H1 (cell line): ENCODE measurements at regions not wholly inside any gene's neighbourhood (a gene's known extent, or its start where the extent isn't known, plus 50 kb on each side); places are given as distances from the start of the nearest gene placed in this dataset.

Source experiments
- CTCF ChIA-PET: fragments of 300-600 bp; sonication (Branson Sonifier 250); formaldehyde crosslinking; loops from one replicate; lab custom pipeline; 2021; ENCODE audit not compliant: partially characterized antibody; lab: Charles Lee
- POLR2A ChIA-PET: fragments of 300-600 bp; sonication (Branson Sonifier 250); formaldehyde crosslinking; loops from one replicate; lab custom pipeline; 2021; ENCODE audit warnings: inconsistent platforms; ENCODE audit not compliant: partially characterized antibody; lab: Charles Lee
- DNase-seq, 2 experiments: peaks; one replicate each; pipeline versions ENCODE4 v3.0.0 to v3.0.0-alpha.2; 2010 to 2022; ENCODE audit warnings: low spot score in 2 of 2, low read depth in 1 of 2, mixed read lengths in 1 of 2
- FAIRE-seq: peaks from 2 replicates; lab custom pipeline; 2011; peaks lifted over from hg19 to GRCh38; lab: Jason Lieb, UNC
- H2AFZ ChIP-seq: 2 replicates; pipeline ENCODE4 v1.8.1; 2012; ENCODE audit warnings: low read length, inconsistent platforms
- H2AK5ac ChIP-seq: 2 replicates; pipeline ENCODE4 v1.6.1; 2013; ENCODE audit warnings: low read depth, low read length
- H2BK120ac ChIP-seq: replicated peaks from 2 replicates; pipeline ENCODE3; 2013; ENCODE audit warnings: low read depth, low read length, inconsistent platforms
- H2BK12ac ChIP-seq: 2 replicates; pipeline ENCODE4 v1.6.1; 2013; ENCODE audit warnings: low read depth, low read length
- H2BK15ac ChIP-seq: 2 replicates; pipeline ENCODE4 v1.6.1; 2013; ENCODE audit warnings: low read length
- H2BK20ac ChIP-seq: 2 replicates; pipeline ENCODE4 v1.6.1; 2013; ENCODE audit warnings: low read length
- H2BK5ac ChIP-seq: 2 replicates; pipeline ENCODE4 v1.6.1; 2013; ENCODE audit warnings: low read depth, low read length
- H3K14ac ChIP-seq: 2 replicates; pipeline ENCODE4 v1.6.1; 2013; ENCODE audit warnings: inconsistent platforms; ENCODE audit not compliant: insufficient read length
- H3K18ac ChIP-seq: 2 replicates; pipeline ENCODE4 v1.6.1; 2013; ENCODE audit warnings: low read length; ENCODE audit errors: extremely low read depth
- H3K23ac ChIP-seq: 2 replicates; pipeline ENCODE4 v1.6.1; 2013; ENCODE audit warnings: inconsistent platforms; ENCODE audit not compliant: insufficient read length
- H3K23me2 ChIP-seq: 2 replicates; pipeline ENCODE4 v1.6.1; 2013; ENCODE audit warnings: low read depth, low read length
- H3K27ac ChIP-seq: 2 replicates; pipeline ENCODE4 v1.6.1; 2011; ENCODE audit warnings: low read depth, low read length, inconsistent platforms
- H3K27me3 ChIP-seq, 4 experiments: replicated peaks in 1 of 4; 1 replicate in 1 of 4; 2 replicates in 3 of 4; pipeline versions ENCODE4 v1.6.1 to v1.8.1; 2011 to 2013; ENCODE audit warnings: low read length in 3 of 4, mild to moderate bottlenecking in 3 of 4, inconsistent platforms in 2 of 4, mixed read lengths in 2 of 4, moderate library complexity in 1 of 4; ENCODE audit not compliant: control insufficient read depth in 3 of 4, insufficient read depth in 3 of 4; ENCODE audit errors: extremely low read depth in 1 of 4
- H3K36me3 ChIP-seq, 4 experiments: 2 replicates each; pipeline versions ENCODE4 v1.6.1 to v1.8.1; 2011 to 2013; ENCODE audit warnings: mild to moderate bottlenecking in 4 of 4, low read length in 3 of 4, moderate library complexity in 2 of 4, control low read depth in 1 of 4, inconsistent platforms in 1 of 4; ENCODE audit not compliant: insufficient read depth in 4 of 4, control insufficient read depth in 2 of 4
- H3K4ac ChIP-seq: replicated peaks from 2 replicates; pipeline ENCODE3; 2013; ENCODE audit warnings: low read length, low read depth, mixed read lengths, inconsistent platforms; ENCODE audit not compliant: insufficient read length
- H3K4me1 ChIP-seq, 4 experiments: replicated peaks in 1 of 4; 1 replicate in 1 of 4; 2 replicates in 3 of 4; pipeline versions ENCODE4 v1.6.1 to v1.8.1; 2011 to 2013; ENCODE audit warnings: low read length in 3 of 4, inconsistent platforms in 2 of 4, mixed read lengths in 1 of 4; ENCODE audit not compliant: insufficient read depth in 4 of 4, control insufficient read depth in 3 of 4
- H3K4me2 ChIP-seq, 2 experiments: 2 replicates each; pipeline versions ENCODE4 v1.6.1 to v1.8.1; 2011 to 2013; ENCODE audit warnings: low read depth in 2 of 2, low read length in 2 of 2, control low read depth in 1 of 2, inconsistent platforms in 1 of 2, mild to moderate bottlenecking in 1 of 2; ENCODE audit not compliant: insufficient read depth in 1 of 2
- H3K4me3 ChIP-seq, 4 experiments: fragments of 200-600, 300-600 bp in 1 of 4; sonication (generic), shearing (Covaris generic), sonication (Bioruptor Twin) in 1 of 4; 2 replicates each; pipeline versions ENCODE4 v1.5.1 to v1.8.1; 2011 to 2016; ENCODE audit warnings: low read length in 4 of 4, low read depth in 3 of 4, control low read depth in 2 of 4, inconsistent platforms in 2 of 4, mild to moderate bottlenecking in 2 of 4, mixed read lengths in 1 of 4, moderate library complexity in 1 of 4; ENCODE audit not compliant: insufficient read depth in 2 of 4; ENCODE audit errors: extremely low read depth in 1 of 4
- H3K56ac ChIP-seq: replicated peaks from 2 replicates; pipeline ENCODE3; 2013; ENCODE audit warnings: low read depth, mild to moderate bottlenecking, mixed read lengths, low read length, inconsistent platforms; ENCODE audit not compliant: insufficient read length
- H3K79me1 ChIP-seq: 2 replicates; pipeline ENCODE4 v1.6.1; 2013; ENCODE audit warnings: low read depth, low read length, control low read depth
- H3K79me2 ChIP-seq, 2 experiments: 2 replicates each; pipeline versions ENCODE4 v1.6.1 to v1.8.1; 2012 to 2013; ENCODE audit warnings: low read length in 2 of 2, mild to moderate bottlenecking in 2 of 2, inconsistent platforms in 1 of 2; ENCODE audit not compliant: insufficient read depth in 2 of 2, control insufficient read depth in 1 of 2
- H3K9ac ChIP-seq, 4 experiments: replicated peaks in 1 of 4; 1 replicate in 1 of 4; 2 replicates in 3 of 4; pipeline versions ENCODE4 v1.6.1 to v1.8.1; 2011 to 2013; ENCODE audit warnings: low read depth in 3 of 4, low read length in 3 of 4, control low read depth in 2 of 4, mild to moderate bottlenecking in 2 of 4, moderate library complexity in 2 of 4, inconsistent platforms in 1 of 4; ENCODE audit errors: extremely low read depth in 1 of 4
- H3K9me3 ChIP-seq, 2 experiments: 2 replicates each; pipeline versions ENCODE4 v1.6.1 to v1.8.1; 2012 to 2013; ENCODE audit warnings: mild to moderate bottlenecking in 2 of 2, moderate library complexity in 2 of 2, control low read depth in 1 of 2, inconsistent platforms in 1 of 2, low read depth in 1 of 2, low read length in 1 of 2, mixed read lengths in 1 of 2; ENCODE audit not compliant: insufficient read depth in 2 of 2
- H4K20me1 ChIP-seq, 2 experiments: replicated peaks in 1 of 2; 2 replicates each; pipeline versions ENCODE3 to v1.8.1; 2011 to 2013; ENCODE audit warnings: inconsistent platforms in 2 of 2, low read length in 2 of 2, mild to moderate bottlenecking in 1 of 2; ENCODE audit not compliant: insufficient read depth in 2 of 2, control insufficient read depth in 1 of 2
- H4K5ac ChIP-seq: 2 replicates; pipeline ENCODE4 v1.6.1; 2013; ENCODE audit warnings: low read length, low read depth, mixed read lengths, inconsistent platforms; ENCODE audit not compliant: insufficient read length
- H4K8ac ChIP-seq: 2 replicates; pipeline ENCODE4 v1.8.0; 2013; ENCODE audit warnings: mild to moderate bottlenecking, moderate library complexity, low read length, inconsistent platforms; ENCODE audit not compliant: insufficient read depth; ENCODE audit errors: extremely low read depth
- H4K91ac ChIP-seq: replicated peaks from 2 replicates; pipeline ENCODE3; 2013; ENCODE audit warnings: low read length, mixed read lengths, inconsistent platforms; ENCODE audit not compliant: insufficient read length
- CREB1 ChIP-seq: IDR thresholded peaks from 2 replicates; pipeline ENCODE4 v1.6.1; 2012; ENCODE audit warnings: inconsistent platforms

DNA sequence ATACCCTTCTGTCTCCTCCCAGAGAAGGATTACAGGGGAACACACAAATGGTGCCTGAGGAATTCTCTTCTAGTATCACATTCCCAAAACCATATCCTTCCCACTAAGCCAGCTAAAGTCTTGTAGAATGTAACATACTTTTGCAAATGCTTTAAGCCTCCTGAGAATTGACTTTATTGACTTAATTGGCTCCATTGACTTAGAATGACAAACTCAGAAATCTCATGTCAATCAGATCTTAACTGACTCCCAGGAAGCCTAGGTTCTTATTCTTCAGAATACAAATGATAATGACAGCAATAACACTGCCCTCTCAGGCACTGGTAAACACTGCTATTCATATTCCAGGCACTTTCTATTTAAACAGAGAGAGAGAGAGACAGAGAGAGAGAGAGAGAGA, 356.9 kb upstream of the PRKCQ start:
- ChIA-PET CTCF (interaction anchor here (0.9 to 1.7 kb wide), 3 partner anchors 18 to 236 kb away, joined by 3 read pairs; no protein-coding TSS in a partner anchor), POLR2A (no interaction called here)
- H4K91ac ChIP-seq, result no peak overlapping the region
- DNase-seq (no peak), FAIRE-seq (no peak)
- H3K79me1 ChIP-seq, result no peaks in the 10 kb centered on the region
- no peak overlapping the region for H2BK12ac ChIP-seq
- no peak overlapping the region for H2AFZ ChIP-seq
- no peaks in the 10 kb centered on the region for H3K36me3 ChIP-seq
- no peak overlapping the region for H3K18ac ChIP-seq
- H3K23ac ChIP-seq, result no peak overlapping the region
- H3K27me3 ChIP-seq, result no peaks in the 10 kb centered on the region
- no peak overlapping the region for H3K14ac ChIP-seq
- no peak overlapping the region for H3K4ac ChIP-seq
- H3K23me2 ChIP-seq, result no peaks in the 10 kb centered on the region; the same call in 1 of the 2 replicates
- no peak for TF ChIP-seq CREB1
- no peak overlapping the region for H2BK120ac ChIP-seq
- peaks cover 3 to 9% of the 10 kb centered on the region in 2 experiments; a peak in 2 of 4 replicates for H3K9me3 ChIP-seq
- H2AK5ac ChIP-seq, result no peak overlapping the region
- H3K4me2 ChIP-seq, result no peak overlapping the region
- peaks cover 0 to 4% (median 4%) of the 10 kb centered on the region in 4 experiments; a peak in 2 of 7 replicates for H3K4me1 ChIP-seq
- H3K79me2 ChIP-seq, result no peaks in the 10 kb centered on the region
- H4K8ac ChIP-seq, result no peak overlapping the region
- H3K56ac ChIP-seq, result no peak overlapping the region
- H4K5ac ChIP-seq, result no peak overlapping the region
- no peak overlapping the region for H3K4me3 ChIP-seq
- no peak overlapping the region for H2BK15ac ChIP-seq
- H3K27ac ChIP-seq, result no peak overlapping the region
- H4K20me1 ChIP-seq, result no peaks in the 10 kb centered on the region
- H2BK20ac ChIP-seq, result no peak overlapping the region
- no peak overlapping the region for H2BK5ac ChIP-seq
- no peak overlapping the region for H3K9ac ChIP-seq
